ENCODE measurements at regions not wholly inside any gene's neighbourhood (a gene's known extent, or its start where the extent isn't known, plus 50 kb on each side); places are given as distances from the start of the nearest gene placed in this dataset.

GRCh38 chrX:38900719-38901118, 99.5 kb downstream of the MID1IP1 start:
- no peak for TF ChIP-seq CTCF (IDR thresholded peaks at IDR 0.05)
- TF ChIP-seq POLR2A (IDR thresholded peaks at IDR 0.05) = no peak

Measured in thyroid gland (tissue), 4 donors.